Stimulated activated CD8-positive, alpha-beta memory T cell treated with anti-CD3 and anti-CD28 coated beads, Interleukin-4, amount 100 ng/mL, for 24 hours (primary cell): ENCODE measurements at regions not wholly inside any gene's neighbourhood (a gene's known extent, or its start where the extent isn't known, plus 50 kb on each side); places are given as distances from the start of the nearest gene placed in this dataset.

Source experiments
- DNase-seq: peaks from one replicate; pipeline ENCODE4 v3.0.0-alpha.2; 2020; ENCODE audit warnings: low read depth

- DNase-seq, result no peak
These were observed 285.7 kb downstream of the EPHA4 start for GRCh38 chr2:221286406-221286805.

- no peak for DNase-seq
These were observed 282.7 kb downstream of the EPHA4 start for GRCh38 chr2:221289389-221289788.

GRCh38 chr2:221289846-221290245 lies 282.3 kb downstream of the EPHA4 start:
- DNase-seq, result no peak

- DNase-seq, result no peak
These were observed 278.0 kb downstream of the EPHA4 start for GRCh38 chr2:221293949-221294742.

- no peak for DNase-seq
These were observed 267.2 kb downstream of the EPHA4 start for GRCh38 chr2:221304916-221305315.

GRCh38 chr2:221308507-221309066 lies 263.5 kb downstream of the EPHA4 start:
- no peak for DNase-seq

GRCh38 chr2:221309892-221310583 lies 262.1 kb downstream of the EPHA4 start:
- no peak for DNase-seq

- no peak for DNase-seq
These were observed 261.4 kb downstream of the EPHA4 start for GRCh38 chr2:221310730-221311129.

GRCh38 chr2:221312634-221313033 lies 259.5 kb downstream of the EPHA4 start:
- no peak for DNase-seq

GRCh38 chr2:221314786-221315185 lies 257.3 kb downstream of the EPHA4 start:
- no peak for DNase-seq

GRCh38 chr2:221318376-221319130 lies 253.6 kb downstream of the EPHA4 start:
- DNase-seq, result no peak

GRCh38 chr2:221322741-221323140 lies 249.4 kb downstream of the EPHA4 start:
- no peak for DNase-seq

- DNase-seq, result no peak
These were observed 248.6 kb downstream of the EPHA4 start for GRCh38 chr2:221323513-221323912.

GRCh38 chr2:221330436-221330835 lies 241.7 kb downstream of the EPHA4 start:
- DNase-seq, result no peak

GRCh38 chr2:221334481-221335218 lies 237.5 kb downstream of the EPHA4 start:
- no peak for DNase-seq

GRCh38 chr2:221335219-221335752 lies 236.8 kb downstream of the EPHA4 start:
- no peak for DNase-seq

- DNase-seq, result no peak
These were observed 235.1 kb downstream of the EPHA4 start for GRCh38 chr2:221336967-221337366.

GRCh38 chr2:221337957-221338685 lies 234.0 kb downstream of the EPHA4 start:
- DNase-seq, result no peak

- no peak for DNase-seq
These were observed 229.7 kb downstream of the EPHA4 start for GRCh38 chr2:221342388-221342787.

- DNase-seq, result no peak
These were observed 228.6 kb downstream of the EPHA4 start for GRCh38 chr2:221343524-221343923.

- no peak for DNase-seq
These were observed 226.6 kb downstream of the EPHA4 start for GRCh38 chr2:221345516-221345915.
